ENCODE measurements at regions not wholly inside any gene's neighbourhood (a gene's known extent, or its start where the extent isn't known, plus 50 kb on each side); places are given as distances from the start of the nearest gene placed in this dataset.
"Not testable (repeated sequence)": the region's sequence is repeated elsewhere in the genome, so short reads cannot be mapped to it uniquely, and the experiment has no call there.

- Histone ChIP-seq H3K27me3 (no peaks in the 10 kb centered on the region), H3K4me1 (no peaks in the 10 kb centered on the region), H3K27ac (no peak overlapping the region), H3K4me3 (no peak overlapping the region), H3K36me3 (no peaks in the 10 kb centered on the region), H3K9me3 (no peaks in the 10 kb centered on the region)
- ATAC-seq (no peak), DNase-seq (no peak)
- in situ Hi-C loops (cut with MboI; ENCODE audit: low sequenced_read_pairs in 4 of 4) (no loop called here), intact Hi-C loops (cut with DNase I; ENCODE audit: low total_unique reads) (no loop called here)
- TF ChIP-seq POLR2A (IDR thresholded peaks at IDR 0.05), result no peak
- no peak for TF ChIP-seq CTCF (IDR thresholded peaks at IDR 0.05 in 4 of 5, conservative IDR thresholded peaks at IDR 0.05 in 1 of 5)
These were observed 155.0 kb upstream of the TMEM132C start for GRCh38 chr12:128111951-128112350.

GRCh38 chr12:128113250-128113649 is 153.7 kb upstream of the TMEM132C start:
- ATAC-seq; H3K27ac ChIP-seq; H3K27me3 ChIP-seq; H3K36me3 ChIP-seq; H3K9me3 ChIP-seq; H3K4me3 ChIP-seq; intact Hi-C loops (cut with DNase I; ENCODE audit: low total_unique reads); H3K4me1 ChIP-seq; DNase-seq; in situ Hi-C loops (cut with MboI; ENCODE audit: low sequenced_read_pairs in 4 of 4): not testable (repeated sequence)

GRCh38 chr12:128114485-128114884 is 152.5 kb upstream of the TMEM132C start:
- no peak overlapping the region for H3K4me3 ChIP-seq
- TF ChIP-seq POLR2A (IDR thresholded peaks at IDR 0.05) (no peak), CTCF (IDR thresholded peaks at IDR 0.05 in 4 of 5, conservative IDR thresholded peaks at IDR 0.05 in 1 of 5) (no peak)
- H3K27ac ChIP-seq, result no peak overlapping the region
- ATAC-seq (no peak), DNase-seq (no peak)
- no peaks in the 10 kb centered on the region for H3K9me3 ChIP-seq
- in situ Hi-C loops (cut with MboI; ENCODE audit: low sequenced_read_pairs in 4 of 4) (no loop called here), intact Hi-C loops (cut with DNase I; ENCODE audit: low total_unique reads) (no loop called here)
- H3K4me1 ChIP-seq, result no peaks in the 10 kb centered on the region
- H3K36me3 ChIP-seq, result no peaks in the 10 kb centered on the region
- no peaks in the 10 kb centered on the region for H3K27me3 ChIP-seq

GRCh38 chr12:128116537-128116936 is 150.4 kb upstream of the TMEM132C start:
- H3K9me3 ChIP-seq, result no peaks in the 10 kb centered on the region
- no peaks in the 10 kb centered on the region for H3K4me1 ChIP-seq
- intact Hi-C loops (cut with DNase I; ENCODE audit: low total_unique reads) (no loop called here), in situ Hi-C loops (cut with MboI; ENCODE audit: low sequenced_read_pairs in 4 of 4) (no loop called here)
- H3K27me3 ChIP-seq, result no peaks in the 10 kb centered on the region
- H3K27ac ChIP-seq, result no peak overlapping the region
- ATAC-seq (no peak), DNase-seq (no peak)
- no peaks in the 10 kb centered on the region for H3K36me3 ChIP-seq
- H3K4me3 ChIP-seq, result no peak overlapping the region
- TF ChIP-seq CTCF (IDR thresholded peaks at IDR 0.05 in 4 of 5, conservative IDR thresholded peaks at IDR 0.05 in 1 of 5) (no peak), POLR2A (IDR thresholded peaks at IDR 0.05) (no peak)

GRCh38 chr12:128120035-128120434 is 146.9 kb upstream of the TMEM132C start:
- TF ChIP-seq POLR2A (IDR thresholded peaks at IDR 0.05), result no peak
- TF ChIP-seq CTCF (IDR thresholded peaks at IDR 0.05 in 4 of 5, conservative IDR thresholded peaks at IDR 0.05 in 1 of 5), result no peak
- H3K27me3 ChIP-seq, result no peaks in the 10 kb centered on the region
- H3K4me3 ChIP-seq, result no peak overlapping the region
- ATAC-seq, result no peak
- no peaks in the 10 kb centered on the region for H3K4me1 ChIP-seq
- H3K36me3 ChIP-seq, result no peaks in the 10 kb centered on the region
- no peaks in the 10 kb centered on the region for H3K9me3 ChIP-seq
- no peak for DNase-seq
- in situ Hi-C loops (cut with MboI; ENCODE audit: low sequenced_read_pairs in 4 of 4), result no loop called here
- H3K27ac ChIP-seq, result no peak overlapping the region
- intact Hi-C loops (cut with DNase I; ENCODE audit: low total_unique reads), result no loop called here

Measured in gastrocnemius medialis (tissue), 4 donors.